ENCODE measurements at regions not wholly inside any gene's neighbourhood (a gene's known extent, or its start where the extent isn't known, plus 50 kb on each side); places are given as distances from the start of the nearest gene placed in this dataset.
"Not testable (repeated sequence)": the region's sequence is repeated elsewhere in the genome, so short reads cannot be mapped to it uniquely, and the experiment has no call there.

DNA sequence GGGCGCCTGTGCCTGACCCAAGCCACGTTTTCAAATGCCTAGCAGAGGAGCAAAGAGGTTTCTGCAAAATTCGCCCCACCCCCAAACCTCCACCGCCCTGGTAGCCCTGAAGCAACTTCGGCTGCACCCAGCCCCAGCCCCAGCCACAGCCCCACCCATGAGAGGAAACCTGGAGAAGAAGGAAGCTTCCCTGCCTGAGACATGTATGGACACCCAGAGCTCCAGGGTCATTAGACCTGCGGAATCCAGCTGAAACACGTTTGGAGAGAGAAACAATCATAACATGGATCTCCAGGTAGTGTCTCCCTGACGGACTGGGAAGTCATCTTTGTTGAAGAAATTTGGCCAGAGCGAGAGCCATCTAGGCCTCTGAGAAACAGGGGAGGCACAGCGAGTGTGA, 100.4 kb upstream of the ZNF337 start:
- not testable (repeated sequence) for TF ChIP-seq CTCF, POLR2A (IDR thresholded peaks at IDR 0.05)
